ENCODE measurements at regions not wholly inside any gene's neighbourhood (a gene's known extent, or its start where the extent isn't known, plus 50 kb on each side); places are given as distances from the start of the nearest gene placed in this dataset.

DNA sequence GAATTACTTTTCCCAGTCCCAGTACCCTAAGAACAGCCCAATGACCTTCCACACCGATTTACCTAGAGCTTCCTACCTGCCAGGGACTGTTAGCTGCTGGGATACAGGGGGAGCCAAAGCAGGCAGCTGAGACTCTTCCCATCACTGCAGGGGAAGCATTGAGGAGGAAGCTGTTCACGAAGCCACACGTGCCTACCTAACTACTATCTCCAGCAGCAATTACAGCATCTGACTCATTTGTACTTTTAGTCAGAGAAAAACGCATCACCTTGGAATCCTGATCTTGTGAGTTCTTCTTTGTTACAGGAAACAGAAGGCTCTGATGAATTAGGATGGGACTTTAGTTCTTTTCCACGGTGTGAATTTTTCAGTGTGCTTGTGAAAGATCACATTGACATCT is 113.7 kb upstream of the DHX40 start:
- DNase-seq (ENCODE audit: insufficient read length, low spot score): peak; percentile 65

DNA sequence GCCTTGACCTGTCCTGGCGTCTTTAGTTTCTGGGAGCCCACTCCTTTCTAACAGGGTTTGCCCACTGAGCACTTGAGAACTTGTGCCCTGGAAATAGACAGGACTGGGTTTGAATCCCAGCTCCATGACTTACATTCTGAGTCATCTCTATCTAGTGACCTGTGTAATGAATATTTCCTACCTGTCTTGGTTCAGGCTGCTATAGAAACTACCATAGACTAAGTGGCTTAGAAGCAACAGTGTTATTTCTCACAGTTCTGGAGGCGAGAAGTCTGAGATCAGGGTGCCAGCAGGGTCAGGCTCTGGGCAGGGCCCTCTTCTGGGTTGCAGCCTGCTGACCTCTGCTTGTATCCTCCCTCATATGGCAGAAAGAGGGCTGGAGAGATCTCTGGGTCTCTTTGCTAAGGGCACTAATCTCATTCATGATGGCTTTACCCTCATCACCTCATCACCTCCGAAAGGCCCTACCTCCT is 110.7 kb upstream of the DHX40 start:
- DNase-seq (ENCODE audit: insufficient read length, low spot score) (no peak), FAIRE-seq (no peak)

More for the DNA sequence above, 113.7 kb upstream of the DHX40 start:
- FAIRE-seq: no peak

DNA sequence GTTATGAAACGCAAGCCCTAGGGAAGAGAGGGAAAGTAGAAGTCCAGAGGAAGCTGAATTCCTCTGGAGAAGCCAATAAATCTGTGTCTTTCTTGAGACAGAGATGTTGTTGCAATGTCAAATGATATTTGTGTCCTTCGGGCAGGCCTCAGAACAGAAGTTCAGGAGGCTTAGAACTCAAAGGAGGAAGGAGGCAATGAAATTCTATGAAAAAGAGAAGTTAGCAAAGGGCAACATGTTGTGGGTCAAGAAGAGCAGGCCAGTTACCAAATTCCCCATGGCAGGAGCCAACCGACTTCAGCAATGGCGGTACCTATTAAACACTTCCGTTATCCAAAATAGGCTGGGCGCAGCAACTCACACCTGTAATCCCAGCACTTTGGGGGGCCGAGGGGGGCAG is 109.0 kb upstream of the DHX40 start:
- DNase-seq (ENCODE audit: insufficient read length, low spot score) (no peak), FAIRE-seq (no peak)

DNA sequence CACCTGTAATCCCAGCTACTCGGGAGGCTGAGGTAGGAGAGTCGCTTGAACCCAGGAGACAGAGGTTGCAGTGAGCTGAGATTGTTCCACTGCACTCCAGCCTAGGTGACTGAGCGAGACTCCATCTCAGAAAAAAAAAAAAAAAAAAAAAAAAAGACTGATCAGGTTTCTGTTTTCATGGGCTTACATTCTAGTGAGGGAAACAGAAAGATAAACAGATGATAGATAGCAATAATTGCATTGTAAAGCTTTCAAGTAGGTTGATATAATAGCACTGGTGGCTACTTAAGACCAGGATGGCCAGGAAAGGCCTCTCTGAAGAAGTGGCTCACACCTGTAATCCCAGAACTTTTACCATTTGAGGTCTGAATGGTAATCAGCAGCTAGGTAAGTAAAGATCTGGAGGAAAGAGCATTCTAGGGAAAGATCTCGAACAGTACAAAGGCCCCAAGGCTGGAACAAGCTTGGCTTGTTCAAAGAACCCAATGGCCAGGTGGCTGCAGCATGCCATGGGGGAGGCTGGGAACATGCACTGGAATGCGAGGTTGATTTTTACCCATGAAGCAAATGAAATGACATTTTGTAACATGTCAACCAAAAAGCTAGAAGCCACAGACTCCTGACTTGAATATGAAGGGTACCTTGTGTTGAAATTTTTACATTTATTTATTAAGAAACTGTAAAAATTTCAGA is 108.3 kb upstream of the DHX40 start:
- DNase-seq (ENCODE audit: insufficient read length, low spot score): no peak
- no peak for FAIRE-seq

DNA sequence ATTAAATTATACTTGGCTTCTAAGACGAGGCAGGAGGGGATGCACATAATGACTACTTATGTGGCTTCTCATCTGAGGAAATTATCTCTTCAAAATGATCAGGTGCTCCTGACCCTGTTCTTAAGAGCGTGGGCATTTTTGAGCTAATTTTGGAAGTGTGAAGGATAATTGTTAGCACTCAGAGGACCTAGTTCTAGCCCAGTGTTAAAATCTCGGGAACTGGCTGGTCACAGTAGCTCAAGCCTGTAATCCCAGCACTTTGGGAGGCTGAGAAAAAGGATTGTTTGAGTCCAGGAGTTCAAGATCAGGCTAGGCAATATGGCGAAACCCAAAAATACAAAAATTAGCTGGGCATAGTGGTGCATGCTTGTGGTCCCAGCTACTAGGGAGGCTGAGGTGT is 103.0 kb upstream of the DHX40 start:
- FAIRE-seq (no peak), DNase-seq (ENCODE audit: insufficient read length, low spot score) (no peak)

DNA sequence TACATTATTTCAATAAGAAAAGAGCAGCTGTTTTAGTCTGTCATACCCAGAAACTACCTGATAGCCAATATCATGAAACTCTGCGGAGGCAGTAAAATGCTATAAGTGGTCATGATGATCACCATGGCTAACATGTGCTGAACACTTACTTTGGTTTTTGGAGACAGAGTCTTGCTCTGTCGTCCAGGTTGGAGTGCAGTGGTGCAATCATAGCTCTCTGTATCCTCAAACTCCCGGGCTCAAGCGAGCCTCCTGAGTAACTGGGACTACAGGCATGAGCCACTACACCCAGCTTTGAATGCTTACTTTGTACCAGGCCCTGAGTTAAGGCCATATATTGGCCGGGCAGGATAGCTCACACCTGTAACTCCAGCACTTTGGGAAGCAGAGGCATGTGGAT is 101.2 kb upstream of the DHX40 start:
- FAIRE-seq (no peak), DNase-seq (ENCODE audit: insufficient read length, low spot score) (no peak)

DNA sequence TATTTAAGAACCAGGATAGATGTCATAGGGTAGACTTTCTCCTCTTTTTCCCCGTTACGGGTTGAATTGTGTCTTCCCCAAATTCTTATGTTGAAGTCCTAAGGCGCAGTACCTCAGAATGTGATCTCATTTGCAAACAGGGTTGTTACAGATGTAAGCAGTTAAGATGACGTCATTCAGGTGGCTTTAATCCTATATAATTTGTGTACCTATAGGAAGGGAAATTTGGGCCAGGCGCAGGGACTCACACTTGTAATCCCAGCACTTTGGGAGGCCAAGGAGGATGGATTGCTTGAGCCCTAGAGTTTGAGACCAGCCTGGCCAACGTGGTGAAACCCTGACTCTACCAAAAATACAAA is 99.5 kb upstream of the DHX40 start:
- DNase-seq (ENCODE audit: insufficient read length, low spot score) (no peak), FAIRE-seq (no peak)

DNA sequence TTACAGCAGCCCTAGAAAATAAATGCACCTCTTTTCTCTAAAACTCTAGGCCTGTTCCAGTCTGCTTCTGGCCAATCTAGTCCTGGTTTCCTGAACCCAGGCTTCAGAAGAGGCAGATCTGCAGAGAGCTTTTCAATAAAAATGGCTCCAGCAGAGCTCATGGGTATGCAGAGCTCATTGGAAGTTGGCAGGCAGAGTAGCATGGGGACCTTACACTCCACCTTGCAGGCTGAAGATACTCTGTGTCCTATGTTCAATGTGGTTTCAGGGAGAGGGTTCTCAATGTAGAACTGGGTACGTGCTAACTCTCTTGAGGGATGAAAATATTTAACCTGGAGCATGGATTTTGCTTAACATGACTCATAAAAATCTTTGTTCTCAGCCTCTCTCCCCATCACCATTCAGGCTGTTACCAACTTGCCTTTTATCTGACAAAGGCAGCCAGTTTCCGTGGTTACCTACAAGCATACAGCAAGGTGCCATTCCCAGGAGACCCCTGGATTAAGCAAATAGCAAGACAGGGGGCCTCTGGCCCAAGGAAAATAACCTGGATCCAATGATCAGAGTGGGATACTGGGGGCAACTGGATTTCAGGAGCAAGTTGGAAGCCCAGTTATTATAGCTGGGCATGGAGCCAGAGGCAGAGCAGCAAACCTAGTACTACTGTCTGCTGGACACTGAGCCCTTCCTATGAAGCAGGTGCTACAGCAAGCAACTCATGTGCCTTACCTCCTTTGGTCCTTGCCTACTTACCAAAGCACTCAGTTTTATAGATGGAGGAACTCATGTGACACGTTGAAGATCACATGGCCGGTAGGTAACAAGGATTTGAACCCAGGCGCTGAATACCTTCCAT is 98.2 kb upstream of the DHX40 start:
- DNase-seq (ENCODE audit: insufficient read length, low spot score): no peak
- no peak for FAIRE-seq

DNA sequence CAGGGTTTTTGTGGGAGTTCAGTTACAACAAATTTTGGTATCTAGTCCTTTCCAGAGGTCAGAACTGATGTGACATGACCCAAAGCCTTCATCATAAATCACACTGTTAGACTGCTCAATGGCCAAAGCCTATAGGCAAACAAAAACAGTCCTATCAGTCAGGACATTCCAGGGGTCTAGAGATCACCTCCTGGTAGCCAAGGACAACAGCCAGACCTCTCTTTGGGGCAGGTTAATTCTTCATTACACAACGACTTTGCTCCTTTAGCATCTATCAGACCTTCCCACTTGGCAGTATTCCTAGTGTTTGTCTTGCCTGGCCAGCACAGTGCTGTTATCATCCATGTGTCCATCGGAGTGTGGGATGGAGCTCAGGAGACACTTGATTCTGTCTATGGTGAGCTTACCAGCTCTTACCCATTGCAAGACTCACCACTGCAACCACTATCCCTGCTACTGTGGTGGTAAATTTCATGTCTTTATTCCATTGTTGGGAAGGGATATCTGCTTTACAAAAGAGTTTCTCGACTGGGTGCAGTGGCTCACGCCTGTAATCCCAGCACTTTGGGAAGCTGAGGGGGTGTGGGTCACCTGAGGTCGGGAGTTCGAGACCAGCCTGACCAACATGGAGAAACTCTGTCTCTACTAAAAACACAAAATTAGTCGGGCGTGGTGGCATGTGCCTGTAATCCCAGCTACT is 95.5 kb upstream of the DHX40 start:
- DNase-seq (ENCODE audit: insufficient read length, low spot score) (no peak), FAIRE-seq (no peak)

DNA sequence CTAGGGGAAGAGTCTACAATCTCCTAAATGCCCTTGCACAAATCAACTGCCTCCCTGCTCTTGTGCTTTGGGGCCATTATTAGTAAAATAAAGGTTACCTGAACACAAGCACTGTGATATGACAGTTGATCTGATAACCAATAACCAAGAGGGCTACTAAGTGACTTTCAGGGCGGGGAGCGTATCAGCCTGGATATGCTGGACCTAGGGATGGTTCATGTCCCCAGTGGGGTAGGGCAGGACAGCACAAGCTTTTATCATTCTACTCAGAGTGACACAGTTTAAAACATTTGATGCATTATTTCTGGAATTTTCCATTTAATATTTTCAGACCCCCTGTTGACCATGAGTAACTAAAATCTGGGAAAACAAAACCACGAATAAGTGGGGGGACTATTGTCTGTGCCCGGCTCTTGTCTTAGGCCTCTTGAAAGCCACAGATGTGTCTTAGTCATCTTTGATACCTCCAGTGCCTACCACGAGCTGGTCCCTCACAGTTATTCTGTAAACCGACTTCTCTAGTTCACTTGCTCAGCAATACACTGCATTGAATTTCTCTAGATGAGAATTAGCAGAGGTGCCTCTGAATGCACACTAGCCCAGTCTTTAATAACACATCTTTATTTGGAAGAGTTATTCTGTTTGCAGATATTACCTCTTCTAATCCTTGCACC is 94.6 kb upstream of the DHX40 start:
- peak; percentile 46 for FAIRE-seq

DNA sequence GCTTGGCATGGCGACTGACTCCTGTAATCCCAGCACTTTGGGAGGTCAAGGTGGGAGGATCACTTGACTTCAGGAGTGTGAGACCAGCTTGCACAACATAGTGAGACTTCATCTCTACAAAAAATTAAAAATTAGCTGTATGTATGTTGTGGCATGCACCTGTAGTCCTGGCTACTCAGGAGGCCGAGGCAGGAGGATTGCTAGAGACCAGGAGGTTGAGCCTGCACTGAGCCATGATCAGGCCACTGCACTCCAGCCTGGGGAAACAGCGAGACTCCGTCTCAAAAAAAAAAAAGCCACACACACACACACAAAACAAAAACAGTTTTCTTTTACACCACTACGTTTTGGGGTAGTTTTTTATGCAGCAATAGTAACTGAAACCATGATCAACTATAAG is 89.0 kb upstream of the DHX40 start:
- FAIRE-seq (peak; percentile 52), DNase-seq (ENCODE audit: insufficient read length, low spot score) (no peak)

More for the DNA sequence above, 94.6 kb upstream of the DHX40 start:
- DNase-seq (ENCODE audit: insufficient read length, low spot score): no peak

DNA sequence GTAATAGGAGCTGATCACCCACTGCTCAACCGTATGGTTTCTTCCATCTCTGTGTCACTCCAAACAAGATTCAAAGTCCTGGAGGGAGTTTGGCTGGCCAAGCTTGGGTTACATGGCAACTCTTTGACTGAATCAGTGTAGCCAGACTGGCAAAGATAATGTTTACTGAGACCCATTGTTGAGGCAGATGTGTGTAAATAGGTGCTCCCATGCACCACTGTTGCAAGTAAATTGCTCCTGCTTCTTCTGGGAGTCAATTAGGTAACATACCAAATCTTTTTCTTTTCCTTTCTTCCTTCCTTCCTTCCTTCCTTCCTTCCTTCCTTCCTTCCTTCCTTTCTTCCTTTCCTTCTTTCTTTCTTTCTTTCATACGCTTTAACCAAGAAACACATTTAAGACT is 86.3 kb upstream of the DHX40 start:
- no peak for FAIRE-seq
- no peak for DNase-seq (ENCODE audit: insufficient read length, low spot score)

DNA sequence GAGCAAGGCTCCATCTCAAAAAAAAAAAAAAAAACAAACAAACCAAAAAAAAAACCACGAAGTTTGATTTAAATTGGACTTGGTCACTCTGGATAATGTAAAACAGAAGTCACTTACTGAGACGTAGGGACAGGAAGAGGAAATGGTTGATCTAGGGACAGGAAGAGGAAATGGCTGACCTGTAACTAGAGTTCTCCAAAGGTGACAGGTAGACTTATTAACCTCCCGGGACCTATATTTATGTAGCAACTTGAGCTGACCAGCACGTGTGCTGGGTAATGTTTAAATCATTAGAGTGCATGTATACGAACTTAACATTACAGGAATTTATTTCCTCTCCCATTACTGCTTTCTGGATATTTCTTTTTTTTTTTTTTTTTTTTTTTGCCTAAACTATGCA is 81.5 kb upstream of the DHX40 start:
- DNase-seq (ENCODE audit: insufficient read length, low spot score): no peak
- FAIRE-seq: peak; percentile 54

DNA sequence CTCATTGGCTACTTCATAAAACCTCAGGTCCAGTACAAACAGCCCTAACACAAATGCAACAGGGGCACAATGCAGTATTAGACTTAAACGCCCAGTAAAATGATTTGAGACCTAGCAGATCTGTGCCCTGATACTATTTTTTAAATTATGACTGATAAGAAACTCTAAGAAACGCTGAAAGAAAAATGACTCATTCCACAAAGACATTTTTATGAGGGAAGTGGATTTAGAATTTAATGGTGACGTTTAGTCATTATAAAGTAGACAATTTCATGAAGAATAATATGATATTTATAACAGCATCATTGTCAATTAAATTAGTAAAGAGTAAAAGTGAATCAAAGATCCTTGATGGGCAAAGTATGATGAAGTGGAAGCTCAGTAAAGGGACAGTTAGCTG is 80.4 kb upstream of the DHX40 start:
- FAIRE-seq: no peak
- no peak for DNase-seq (ENCODE audit: insufficient read length, low spot score)

DNA sequence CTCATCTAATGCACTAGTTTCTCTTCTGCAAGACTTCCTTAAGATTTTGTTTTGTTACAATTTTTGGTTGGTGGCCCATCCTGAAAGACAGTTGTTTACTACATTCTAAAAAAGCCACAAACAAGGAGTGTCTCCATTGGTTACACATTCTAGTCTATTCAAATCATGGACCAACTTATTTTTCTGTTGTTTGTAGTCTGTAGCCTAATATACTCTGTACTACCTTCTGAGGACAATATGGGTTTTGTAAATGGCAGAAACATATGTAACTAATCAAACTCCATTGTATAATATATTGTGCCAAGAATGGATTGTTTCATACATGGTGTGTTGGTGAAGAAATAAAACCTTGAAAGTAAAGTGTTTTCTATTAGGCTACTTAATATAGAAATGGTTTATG is 79.5 kb upstream of the DHX40 start:
- FAIRE-seq (no peak), DNase-seq (ENCODE audit: insufficient read length, low spot score) (no peak)

DNA sequence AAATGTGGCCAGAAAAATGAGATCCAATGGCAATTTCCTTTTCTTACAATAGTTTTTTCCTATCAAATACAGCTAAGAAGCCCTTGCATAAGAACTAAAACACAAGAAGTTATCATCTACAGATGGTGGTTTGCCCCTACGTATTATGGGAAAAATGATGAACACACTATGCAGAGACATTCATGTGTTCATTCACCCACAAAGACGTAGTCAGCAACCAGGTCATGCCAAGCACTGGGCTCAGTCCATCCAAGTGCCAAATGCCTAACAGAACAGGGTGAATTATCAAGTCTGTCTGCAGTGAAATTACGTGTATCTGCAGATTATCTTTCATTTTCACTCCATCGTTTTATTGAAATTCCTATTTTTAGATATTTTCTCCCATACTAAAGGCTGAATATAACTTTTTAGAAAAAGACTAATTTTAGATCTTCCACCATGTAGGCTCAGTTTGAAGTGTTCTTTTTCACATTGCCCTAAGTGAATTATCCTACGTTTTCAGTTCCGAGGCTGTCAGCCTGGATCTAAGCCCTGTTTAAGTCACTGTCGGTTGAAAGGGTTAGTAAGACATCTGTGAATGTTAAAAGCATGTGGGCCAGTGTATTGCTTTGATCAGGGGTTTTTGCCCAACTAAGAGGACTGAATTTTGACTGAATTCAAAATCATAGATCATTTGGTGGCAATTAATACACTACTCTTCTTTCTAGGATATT is 78.1 kb upstream of the DHX40 start:
- no peak for DNase-seq (ENCODE audit: insufficient read length, low spot score)

DNA sequence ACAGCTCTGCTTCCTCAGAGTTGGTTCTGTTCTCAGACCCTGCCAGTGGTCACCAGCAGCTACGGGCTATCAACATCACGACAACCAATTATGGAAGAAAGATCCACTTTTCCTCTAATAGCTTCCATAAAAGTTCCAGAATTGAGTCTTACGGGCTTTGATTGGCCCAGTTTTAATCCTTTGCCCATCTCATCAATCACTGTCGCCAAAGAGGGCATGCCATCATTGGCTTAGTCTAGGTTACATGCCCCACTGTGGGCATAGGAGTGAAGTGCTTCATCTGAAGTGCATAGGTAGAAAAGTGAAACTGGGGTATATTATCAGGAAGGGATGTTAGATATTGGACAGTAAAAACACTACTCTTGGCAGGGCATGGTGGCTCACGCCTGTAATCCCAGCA is 76.6 kb upstream of the DHX40 start:
- DNase-seq (ENCODE audit: insufficient read length, low spot score) (no peak), FAIRE-seq (no peak)

More for the DNA sequence above, 78.1 kb upstream of the DHX40 start:
- no peak for FAIRE-seq

DNA sequence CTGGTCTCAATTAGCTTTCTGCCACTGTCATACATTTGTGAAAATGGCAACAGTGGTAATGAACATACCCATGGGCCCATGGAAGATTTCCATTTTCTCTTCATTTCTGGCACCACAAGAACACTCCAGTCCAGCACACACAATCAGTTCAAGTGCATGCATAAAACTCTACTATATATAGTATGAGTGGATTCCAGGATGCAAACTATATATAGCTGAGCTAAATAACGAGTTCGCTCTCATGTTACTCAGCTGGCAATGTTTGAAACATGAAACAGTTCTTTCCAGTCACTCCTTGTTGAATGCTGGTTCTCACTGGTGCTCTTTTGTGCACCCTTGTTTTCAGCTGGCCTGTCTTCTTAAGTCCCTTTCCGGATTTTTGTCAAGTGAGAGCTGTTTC is 75.2 kb upstream of the DHX40 start:
- FAIRE-seq (peak; percentile 42), DNase-seq (ENCODE audit: insufficient read length, low spot score) (no peak)

DNA sequence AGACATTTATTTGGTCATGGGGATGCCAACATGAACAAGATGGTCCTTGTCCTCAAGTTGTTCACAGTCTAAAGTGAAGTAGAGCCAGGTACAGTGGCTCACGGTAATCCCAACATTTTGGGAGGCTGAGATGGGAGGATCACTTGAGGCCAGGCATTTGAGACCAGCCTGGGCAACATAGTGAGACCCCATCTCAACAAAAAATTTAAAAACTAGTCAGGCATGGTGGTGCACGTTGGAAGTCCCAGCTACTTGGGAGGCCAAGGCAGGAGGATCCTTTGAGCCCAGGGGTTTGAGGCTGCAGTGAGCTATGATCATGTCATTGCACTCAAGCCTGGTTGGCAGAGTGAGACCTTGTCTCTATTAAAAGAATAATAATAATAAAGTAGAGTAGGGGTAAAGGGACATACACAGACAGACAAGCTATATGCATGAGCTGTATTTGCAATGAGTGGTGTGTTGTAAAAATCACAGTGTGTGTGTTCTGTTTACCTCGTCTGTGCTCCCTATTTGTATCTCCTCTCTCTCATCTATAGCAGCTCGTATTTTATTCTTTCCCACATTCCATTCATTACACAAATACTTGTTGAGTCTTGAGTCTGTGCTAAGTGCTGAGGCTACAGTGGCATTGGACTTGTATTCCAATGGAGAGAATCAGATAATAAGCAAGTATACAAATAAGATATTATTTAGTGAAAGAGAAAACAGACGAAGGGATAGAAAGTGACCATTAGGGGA is 73.9 kb upstream of the DHX40 start:
- FAIRE-seq: peak; percentile 54
- peak; percentile 43 for DNase-seq (ENCODE audit: insufficient read length, low spot score)

DNA sequence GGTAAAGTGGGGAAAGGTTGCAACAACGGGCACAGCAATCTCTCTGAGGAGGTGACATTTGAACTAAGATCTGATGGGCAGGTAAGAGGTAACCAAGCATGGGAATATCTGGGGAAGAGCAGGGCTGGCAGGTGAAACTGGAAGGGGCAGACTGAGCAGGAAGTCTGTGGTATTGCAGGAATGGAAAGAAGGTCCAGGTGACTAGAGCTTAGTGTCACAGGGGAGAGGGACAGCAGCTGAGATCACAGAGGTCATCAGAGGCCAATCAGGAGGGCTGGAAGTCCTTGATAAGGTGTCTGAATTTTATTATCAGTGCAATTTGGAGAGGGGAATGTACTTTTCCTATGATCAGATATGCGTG is 73.3 kb upstream of the DHX40 start:
- DNase-seq (ENCODE audit: insufficient read length, low spot score) (no peak), FAIRE-seq (no peak)

Measured in HTR-8/SVneo (cell line).